NCI-H1105 treated with DMSO at 0.1 percent for 48 hours (cell line): ENCODE measurements at regions not wholly inside any gene's neighbourhood (a gene's known extent, or its start where the extent isn't known, plus 50 kb on each side); places are given as distances from the start of the nearest gene placed in this dataset.

Experiments used
- DNase-seq: peaks from one replicate; lab custom pipeline; 2025; lab: John Stamatoyannopoulos, UW

DNA sequence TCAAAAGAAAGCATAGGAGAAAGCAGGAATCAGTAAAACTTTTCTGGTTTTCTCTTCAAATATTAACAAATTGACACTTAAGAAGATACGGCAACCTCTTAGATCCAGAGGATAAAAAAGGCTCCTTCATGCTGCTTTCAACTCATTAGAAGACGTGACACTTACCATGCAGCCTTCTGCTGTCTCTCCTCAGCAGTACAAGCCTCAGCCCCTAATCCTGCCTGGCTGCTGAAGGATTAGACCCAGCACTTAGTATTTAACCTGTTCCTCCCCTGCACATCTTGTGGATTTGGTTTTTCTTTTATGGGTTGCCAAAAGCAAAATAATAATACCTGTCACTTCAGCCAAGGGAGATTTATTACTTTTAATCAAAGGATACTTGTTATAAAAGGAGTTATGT, 108.4 kb downstream of the LYZL1 start:
- DNase-seq = no peak

GRCh38 chr10:29403208-29403607, 114.3 kb downstream of the LYZL1 start:
- DNase-seq = no peak

DNA sequence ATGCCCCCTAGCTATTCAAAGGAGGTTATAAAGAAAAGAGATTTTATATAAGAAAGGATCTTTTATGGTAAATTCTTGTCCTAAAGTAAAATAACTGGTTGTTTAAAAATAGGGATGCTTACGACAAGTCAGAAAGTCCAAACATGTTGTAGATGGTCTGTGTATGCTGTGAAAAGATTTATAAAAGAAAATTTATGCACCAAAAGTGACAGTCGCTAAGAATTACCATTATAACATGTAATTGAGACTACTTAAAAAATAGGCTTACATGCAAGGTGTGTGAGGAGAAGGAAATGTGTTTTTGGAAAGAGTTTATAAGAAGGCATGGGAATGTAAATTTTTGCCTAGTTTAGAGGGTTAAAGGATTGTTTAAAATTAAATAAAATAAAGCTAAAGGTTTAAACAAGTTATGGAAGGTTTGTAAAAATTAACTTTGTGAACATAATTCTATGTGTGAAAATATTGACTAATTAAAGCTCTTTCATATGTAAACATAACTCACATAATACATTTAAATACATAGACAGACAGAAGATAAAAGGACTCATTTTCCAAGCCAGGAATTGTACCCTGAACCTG, 118.5 kb downstream of the LYZL1 start:
- DNase-seq = no peak
